ENCODE measurements at regions not wholly inside any gene's neighbourhood (a gene's known extent, or its start where the extent isn't known, plus 50 kb on each side); places are given as distances from the start of the nearest gene placed in this dataset.

- TF ChIP-seq POLR2A (IDR thresholded peaks at IDR 0.05) (no peak), CTCF (IDR thresholded peaks at IDR 0.05 in 4 of 5, conservative IDR thresholded peaks at IDR 0.05 in 1 of 5) (no peak)
Measured at GRCh38 chr4:93960916-93961315, 132.4 kb downstream of the ATOH1 start.

Data from gastrocnemius medialis (tissue), 4 donors.